ENCODE measurements at regions not wholly inside any gene's neighbourhood (a gene's known extent, or its start where the extent isn't known, plus 50 kb on each side); places are given as distances from the start of the nearest gene placed in this dataset.

DNA sequence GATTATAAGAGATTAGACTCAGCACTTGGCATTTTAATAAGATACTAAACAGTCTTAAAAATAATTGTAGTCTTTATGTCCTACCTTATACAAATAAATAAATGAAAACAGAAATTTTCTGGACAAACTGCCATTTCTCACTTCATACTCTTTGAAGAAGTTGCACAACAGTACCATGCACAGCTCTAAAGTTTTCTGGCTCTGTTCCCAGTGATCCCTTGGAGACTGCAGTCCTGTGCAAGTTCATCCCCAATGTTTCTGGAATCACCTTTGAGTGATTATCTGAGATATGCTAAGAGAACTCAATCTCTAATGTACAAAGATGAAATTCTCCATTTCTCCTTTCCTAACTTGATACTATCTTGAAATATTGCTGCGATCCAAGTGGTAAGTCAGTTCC lies 330.4 kb upstream of the EDIL3 start:
- TF ChIP-seq, protein P1, sequence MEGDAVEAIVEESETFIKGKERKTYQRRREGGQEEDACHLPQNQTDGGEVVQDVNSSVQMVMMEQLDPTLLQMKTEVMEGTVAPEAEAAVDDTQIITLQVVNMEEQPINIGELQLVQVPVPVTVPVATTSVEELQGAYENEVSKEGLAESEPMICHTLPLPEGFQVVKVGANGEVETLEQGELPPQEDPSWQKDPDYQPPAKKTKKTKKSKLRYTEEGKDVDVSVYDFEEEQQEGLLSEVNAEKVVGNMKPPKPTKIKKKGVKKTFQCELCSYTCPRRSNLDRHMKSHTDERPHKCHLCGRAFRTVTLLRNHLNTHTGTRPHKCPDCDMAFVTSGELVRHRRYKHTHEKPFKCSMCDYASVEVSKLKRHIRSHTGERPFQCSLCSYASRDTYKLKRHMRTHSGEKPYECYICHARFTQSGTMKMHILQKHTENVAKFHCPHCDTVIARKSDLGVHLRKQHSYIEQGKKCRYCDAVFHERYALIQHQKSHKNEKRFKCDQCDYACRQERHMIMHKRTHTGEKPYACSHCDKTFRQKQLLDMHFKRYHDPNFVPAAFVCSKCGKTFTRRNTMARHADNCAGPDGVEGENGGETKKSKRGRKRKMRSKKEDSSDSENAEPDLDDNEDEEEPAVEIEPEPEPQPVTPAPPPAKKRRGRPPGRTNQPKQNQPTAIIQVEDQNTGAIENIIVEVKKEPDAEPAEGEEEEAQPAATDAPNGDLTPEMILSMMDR (IDR thresholded peaks at IDR 0.05): no peak
- no peak for TF ChIP-seq POLR2A (IDR thresholded peaks at IDR 0.05)
- TF ChIP-seq POLR2AphosphoS5 (IDR thresholded peaks at IDR 0.05; ENCODE audit: insufficient read depth in 1 of 2, low read depth in 1 of 2): no peak
